AG04450 (cell line): ENCODE measurements at regions not wholly inside any gene's neighbourhood (a gene's known extent, or its start where the extent isn't known, plus 50 kb on each side); places are given as distances from the start of the nearest gene placed in this dataset.
A peak's percentile ranks its signal among the peaks of the same experiment; 100 is the strongest.

Source experiments
- CTCF ChIA-PET: fragments of 300-600, 350-600 bp; formaldehyde crosslinking; extraction: SDS; loops from one replicate; lab custom pipeline; 2022; ENCODE audit warnings: antibody characterized with exemption, inconsistent platforms; lab: Charles Lee
- POLR2A ChIA-PET: fragments of 350-600 bp; formaldehyde crosslinking; extraction: SDS; loops from one replicate; lab custom pipeline; 2021; ENCODE audit warnings: antibody characterized with exemption, inconsistent platforms; lab: Yijun Ruan, JAX
- DNase-seq: peaks from one replicate; pipeline ENCODE4 v3.0.0-alpha.2; 2011; ENCODE audit warnings: low read depth, low spot score
- H3K27ac ChIP-seq: one replicate; pipeline ENCODE4 v1.5.1; 2012; ENCODE audit warnings: low read depth, low read length, control low read depth
- H3K27me3 ChIP-seq: one replicate; pipeline ENCODE4 v1.6.0; 2012; ENCODE audit warnings: low read length; ENCODE audit not compliant: control insufficient read depth, insufficient read depth
- H3K4me3 ChIP-seq: 2 replicates; pipeline ENCODE4 v1.5.1; 2011; ENCODE audit warnings: mild to moderate bottlenecking, low read depth, low read length, control low read depth
- H3K9me3 ChIP-seq: 2 replicates; pipeline ENCODE4 v1.5.1; 2012; ENCODE audit warnings: low read length; ENCODE audit not compliant: control insufficient read depth, insufficient read depth
- TF ChIP-seq, protein P1 (sequence below): IDR thresholded peaks from 2 replicates; pipeline ENCODE4 v1.5.1; 2011; ENCODE audit warnings: low read depth, low read length, control low read depth, inconsistent platforms

DNA sequence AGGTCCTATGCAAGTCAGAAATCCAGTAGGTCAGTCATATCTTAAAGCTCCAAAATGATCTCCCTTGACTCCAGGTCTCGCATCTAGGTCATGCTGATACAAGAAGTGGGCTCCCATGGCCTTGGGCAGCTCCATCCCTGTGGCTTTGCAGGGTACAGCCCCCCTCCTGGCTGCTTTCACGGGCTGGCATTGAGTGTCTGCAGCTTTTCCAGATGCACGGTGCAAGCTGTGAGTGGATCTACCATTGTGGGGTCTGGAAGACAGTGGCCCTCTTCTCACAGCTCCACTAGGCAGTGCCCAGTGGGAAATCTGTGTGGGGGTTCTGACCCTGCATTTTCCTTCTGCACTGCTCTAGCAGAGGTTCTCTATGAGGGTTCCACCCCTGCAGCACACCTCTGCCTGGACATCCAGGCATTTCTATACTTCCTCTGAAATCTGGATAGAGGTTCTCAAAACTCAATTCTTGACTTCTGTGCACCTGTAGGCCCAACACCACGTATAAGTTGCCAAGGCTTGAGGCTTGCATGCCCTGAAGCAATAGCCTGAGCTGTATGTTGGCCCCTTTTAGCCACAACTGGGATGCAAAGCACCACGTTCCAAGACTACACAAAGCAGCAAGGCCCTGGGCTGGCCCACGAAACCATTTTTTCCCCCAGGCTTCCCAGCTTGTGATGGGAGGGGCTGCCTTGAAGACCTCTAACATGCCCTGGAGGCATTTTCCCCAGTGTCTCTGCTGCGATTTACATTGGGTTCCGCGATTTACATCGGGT, 472.7 kb downstream of the NPHP4 start:
- Histone ChIP-seq H3K4me3 (no peak overlapping the region), H3K27ac (no peak overlapping the region), H3K27me3 (no peaks in the 10 kb centered on the region), H3K9me3 (peaks cover 29% of the 10 kb centered on the region)
- POLR2A ChIA-PET = no interaction called here
- CTCF ChIA-PET = interaction anchor here (0.5 to 1.2 kb wide), 2 partner anchors 10 to 31 kb away, joined by 3 to 6 read pairs; no protein-coding TSS in a partner anchor
- DNase-seq = no peak
- TF ChIP-seq, protein P1, sequence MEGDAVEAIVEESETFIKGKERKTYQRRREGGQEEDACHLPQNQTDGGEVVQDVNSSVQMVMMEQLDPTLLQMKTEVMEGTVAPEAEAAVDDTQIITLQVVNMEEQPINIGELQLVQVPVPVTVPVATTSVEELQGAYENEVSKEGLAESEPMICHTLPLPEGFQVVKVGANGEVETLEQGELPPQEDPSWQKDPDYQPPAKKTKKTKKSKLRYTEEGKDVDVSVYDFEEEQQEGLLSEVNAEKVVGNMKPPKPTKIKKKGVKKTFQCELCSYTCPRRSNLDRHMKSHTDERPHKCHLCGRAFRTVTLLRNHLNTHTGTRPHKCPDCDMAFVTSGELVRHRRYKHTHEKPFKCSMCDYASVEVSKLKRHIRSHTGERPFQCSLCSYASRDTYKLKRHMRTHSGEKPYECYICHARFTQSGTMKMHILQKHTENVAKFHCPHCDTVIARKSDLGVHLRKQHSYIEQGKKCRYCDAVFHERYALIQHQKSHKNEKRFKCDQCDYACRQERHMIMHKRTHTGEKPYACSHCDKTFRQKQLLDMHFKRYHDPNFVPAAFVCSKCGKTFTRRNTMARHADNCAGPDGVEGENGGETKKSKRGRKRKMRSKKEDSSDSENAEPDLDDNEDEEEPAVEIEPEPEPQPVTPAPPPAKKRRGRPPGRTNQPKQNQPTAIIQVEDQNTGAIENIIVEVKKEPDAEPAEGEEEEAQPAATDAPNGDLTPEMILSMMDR = no peak

DNA sequence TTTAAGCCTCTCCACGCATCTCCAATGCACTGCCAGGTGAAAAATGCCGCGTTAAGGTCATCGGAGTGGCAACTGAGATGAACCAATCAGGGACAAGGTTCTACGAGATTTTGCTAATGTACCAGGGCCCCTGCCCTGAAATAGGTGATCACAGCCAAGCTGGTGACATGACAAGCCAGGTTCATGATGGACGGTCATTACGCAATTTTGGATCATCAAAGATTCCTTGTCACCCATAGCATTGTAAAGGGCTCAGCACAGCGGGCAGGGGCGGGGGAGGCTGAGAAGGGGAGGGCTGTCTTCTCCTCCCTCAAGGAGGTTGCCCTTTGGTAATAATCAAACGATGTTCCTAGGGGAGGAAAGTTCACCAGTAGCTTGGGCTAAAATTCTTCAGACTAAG, 475.5 kb downstream of the NPHP4 start:
- ChIA-PET CTCF (interaction anchor here (0.6 to 1.6 kb wide), 2 partner anchors 458 to 690 kb away, joined by 3 to 4 read pairs; no protein-coding TSS in a partner anchor), POLR2A (no interaction called here)
- no peak for DNase-seq
- no peaks in the 10 kb centered on the region for H3K27me3 ChIP-seq
- TF ChIP-seq, protein P1 = no peak
- H3K27ac ChIP-seq = no peak overlapping the region
- H3K9me3 ChIP-seq = peaks cover 11% of the 10 kb centered on the region
- H3K4me3 ChIP-seq = no peak overlapping the region

DNA sequence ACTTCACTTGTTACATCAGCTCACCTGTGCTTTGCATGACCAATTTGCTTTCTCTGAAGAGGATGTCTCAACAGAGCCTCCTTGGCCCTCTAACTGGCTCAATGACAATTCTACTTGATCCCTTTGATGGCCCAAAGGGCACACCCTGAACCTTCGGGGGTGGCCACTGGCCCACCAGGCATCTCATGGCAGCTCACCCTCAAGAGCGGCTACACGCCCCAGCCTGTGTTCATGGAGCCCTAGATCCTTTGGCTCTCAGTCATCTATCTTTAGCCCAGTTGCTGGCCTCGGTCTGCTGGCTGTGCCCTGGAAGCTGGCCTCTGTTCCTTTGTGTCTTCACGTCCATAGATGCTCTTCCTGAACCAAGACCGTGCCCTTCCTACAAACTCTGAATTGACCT, 476.7 kb downstream of the NPHP4 start:
- ChIA-PET CTCF (interaction anchor here (0.9 to 1.6 kb wide), 3 partner anchors 9 to 27 kb away, joined by 3 to 5 read pairs (median 3); no protein-coding TSS in a partner anchor), POLR2A (no interaction called here)
- no peak overlapping the region for H3K27ac ChIP-seq
- no peaks in the 10 kb centered on the region for H3K27me3 ChIP-seq
- TF ChIP-seq, protein P1 = no peak
- H3K9me3 ChIP-seq = peaks cover 11% of the 10 kb centered on the region
- no peak for DNase-seq
- no peak overlapping the region for H3K4me3 ChIP-seq

DNA sequence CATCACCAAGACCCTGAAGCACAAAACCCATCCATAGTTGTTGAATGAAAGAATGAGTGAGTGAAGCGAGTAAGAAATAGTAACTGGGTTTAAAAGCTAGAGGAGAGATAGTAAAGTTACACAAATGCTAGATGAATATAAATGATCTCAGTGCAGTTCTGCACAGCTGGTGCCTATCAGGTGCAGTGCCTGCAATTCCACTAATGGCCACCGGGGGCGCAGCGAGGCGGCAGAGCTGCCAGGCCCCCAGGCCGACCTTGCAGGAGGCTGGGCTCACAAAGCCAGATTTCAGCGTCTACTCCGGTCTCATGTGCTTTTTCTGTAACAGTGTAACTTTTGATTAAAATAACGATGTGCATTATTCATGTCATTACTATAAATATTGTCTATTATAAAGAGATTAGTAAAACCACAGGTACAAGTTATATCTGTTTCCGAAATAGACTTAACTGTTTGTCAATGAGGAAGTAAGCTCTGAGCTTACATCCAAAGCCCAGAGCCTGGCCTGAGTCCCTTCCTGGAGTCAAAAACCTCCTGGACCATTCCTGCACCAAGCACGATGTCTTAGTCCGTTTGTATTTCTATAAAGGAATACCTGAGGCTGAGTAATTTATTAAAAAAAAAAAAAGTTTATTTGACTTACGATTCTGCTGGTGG, 477.6 kb downstream of the NPHP4 start:
- POLR2A ChIA-PET = no interaction called here
- CTCF ChIA-PET = interaction anchor here (0.6 to 1.6 kb wide), 9 partner anchors 8 to 460 kb away, joined by 3 to 5 read pairs (median 3); no protein-coding TSS in a partner anchor
- DNase-seq = no peak
- Histone ChIP-seq H3K9me3 (peaks cover 8% of the 10 kb centered on the region), H3K4me3 (no peak overlapping the region), H3K27ac (no peak overlapping the region), H3K27me3 (no peaks in the 10 kb centered on the region)
- TF ChIP-seq, protein P1 = peak; percentile 92
